Activated naive CD8-positive, alpha-beta T cell (primary cell): ENCODE measurements at regions not wholly inside any gene's neighbourhood (a gene's known extent, or its start where the extent isn't known, plus 50 kb on each side); places are given as distances from the start of the nearest gene placed in this dataset.

Experiments used
- H3K27ac Mint-ChIP-seq: one replicate; pipeline ENCODE4 v1.8.0; 2021; ENCODE audit warnings: mixed read lengths
- H3K27me3 Mint-ChIP-seq: one replicate; pipeline ENCODE4 v1.8.0; 2021; ENCODE audit warnings: mixed read lengths
- H3K36me3 Mint-ChIP-seq: one replicate; pipeline ENCODE4 v1.8.0; 2021; ENCODE audit warnings: mixed read lengths
- H3K4me1 Mint-ChIP-seq: one replicate; pipeline ENCODE4 v1.8.0; 2021; ENCODE audit warnings: low read depth, mixed read lengths
- H3K4me3 Mint-ChIP-seq: one replicate; pipeline ENCODE4 v1.8.0; 2021; ENCODE audit warnings: mild to moderate bottlenecking, mixed read lengths
- H3K9me3 Mint-ChIP-seq: one replicate; pipeline ENCODE4 v1.8.0; 2021; ENCODE audit warnings: low read depth, mixed read lengths

GRCh38 chr20:56986476-56986875 is 280.0 kb downstream of the BMP7 start:
- Mint-ChIP-seq H3K27me3 (peaks cover 2% of the 10 kb centered on the region), H3K4me3 (no peak overlapping the region), H3K9me3 (peaks cover 9% of the 10 kb centered on the region), H3K36me3 (no peaks in the 10 kb centered on the region), H3K27ac (no peak overlapping the region), H3K4me1 (no peaks in the 10 kb centered on the region)

GRCh38 chr20:56986931-56987720 is 279.3 kb downstream of the BMP7 start:
- H3K9me3 Mint-ChIP-seq: peaks cover 9% of the 10 kb centered on the region
- H3K4me1 Mint-ChIP-seq: no peaks in the 10 kb centered on the region
- H3K4me3 Mint-ChIP-seq: no peak overlapping the region
- H3K27me3 Mint-ChIP-seq: peaks cover 2% of the 10 kb centered on the region
- H3K27ac Mint-ChIP-seq: no peak overlapping the region
- no peaks in the 10 kb centered on the region for H3K36me3 Mint-ChIP-seq

- H3K27ac Mint-ChIP-seq: no peak overlapping the region
- no peaks in the 10 kb centered on the region for H3K36me3 Mint-ChIP-seq
- H3K9me3 Mint-ChIP-seq: peaks cover 9% of the 10 kb centered on the region
- H3K27me3 Mint-ChIP-seq: peaks cover 2% of the 10 kb centered on the region
- no peaks in the 10 kb centered on the region for H3K4me1 Mint-ChIP-seq
- H3K4me3 Mint-ChIP-seq: no peak overlapping the region
These were observed 278.5 kb downstream of the BMP7 start for GRCh38 chr20:56987986-56988385.

- peaks cover 2% of the 10 kb centered on the region for H3K27me3 Mint-ChIP-seq
- H3K9me3 Mint-ChIP-seq: peaks cover 9% of the 10 kb centered on the region
- no peaks in the 10 kb centered on the region for H3K36me3 Mint-ChIP-seq
- no peak overlapping the region for H3K4me3 Mint-ChIP-seq
- no peaks in the 10 kb centered on the region for H3K4me1 Mint-ChIP-seq
- no peak overlapping the region for H3K27ac Mint-ChIP-seq
These were observed 278.0 kb downstream of the BMP7 start for GRCh38 chr20:56988446-56988845.

GRCh38 chr20:56989516-56989915 is 276.9 kb downstream of the BMP7 start:
- no peak overlapping the region for H3K4me3 Mint-ChIP-seq
- peaks cover 2% of the 10 kb centered on the region for H3K27me3 Mint-ChIP-seq
- H3K36me3 Mint-ChIP-seq: no peaks in the 10 kb centered on the region
- H3K4me1 Mint-ChIP-seq: no peaks in the 10 kb centered on the region
- peaks cover 6% of the 10 kb centered on the region for H3K9me3 Mint-ChIP-seq
- no peak overlapping the region for H3K27ac Mint-ChIP-seq

GRCh38 chr20:56993020-56993559 is 273.4 kb downstream of the BMP7 start:
- H3K4me1 Mint-ChIP-seq: no peaks in the 10 kb centered on the region
- H3K27me3 Mint-ChIP-seq: peaks cover 3% of the 10 kb centered on the region

GRCh38 chr20:56994006-56994405 is 272.4 kb downstream of the BMP7 start:
- Mint-ChIP-seq H3K36me3 (no peaks in the 10 kb centered on the region), H3K4me1 (no peaks in the 10 kb centered on the region), H3K9me3 (peaks cover 9% of the 10 kb centered on the region), H3K27me3 (peaks cover 3% of the 10 kb centered on the region), H3K4me3 (no peak overlapping the region), H3K27ac (no peak overlapping the region)

More at GRCh38 chr20:56993020-56993559, 273.4 kb downstream of the BMP7 start:
- no peaks in the 10 kb centered on the region for H3K36me3 Mint-ChIP-seq
- H3K27ac Mint-ChIP-seq: no peak overlapping the region
- no peak overlapping the region for H3K4me3 Mint-ChIP-seq
- peaks cover 6% of the 10 kb centered on the region for H3K9me3 Mint-ChIP-seq

GRCh38 chr20:56995149-56995548 is 271.3 kb downstream of the BMP7 start:
- Mint-ChIP-seq H3K36me3 (no peaks in the 10 kb centered on the region), H3K4me3 (no peak overlapping the region), H3K27ac (no peak overlapping the region), H3K27me3 (peaks cover 1% of the 10 kb centered on the region), H3K9me3 (peaks cover 11% of the 10 kb centered on the region), H3K4me1 (no peaks in the 10 kb centered on the region)

GRCh38 chr20:56995635-56996075 is 270.8 kb downstream of the BMP7 start:
- no peak overlapping the region for H3K4me3 Mint-ChIP-seq
- peaks cover 11% of the 10 kb centered on the region for H3K9me3 Mint-ChIP-seq
- H3K36me3 Mint-ChIP-seq: no peaks in the 10 kb centered on the region
- peaks cover 3% of the 10 kb centered on the region for H3K27me3 Mint-ChIP-seq
- no peaks in the 10 kb centered on the region for H3K4me1 Mint-ChIP-seq
- no peak overlapping the region for H3K27ac Mint-ChIP-seq

GRCh38 chr20:56996533-56996932 is 269.9 kb downstream of the BMP7 start:
- H3K27me3 Mint-ChIP-seq: peaks cover 3% of the 10 kb centered on the region
- peaks cover 11% of the 10 kb centered on the region for H3K9me3 Mint-ChIP-seq
- H3K4me1 Mint-ChIP-seq: no peaks in the 10 kb centered on the region
- no peak overlapping the region for H3K27ac Mint-ChIP-seq
- no peaks in the 10 kb centered on the region for H3K36me3 Mint-ChIP-seq
- no peak overlapping the region for H3K4me3 Mint-ChIP-seq

- H3K4me1 Mint-ChIP-seq: no peaks in the 10 kb centered on the region
- peaks cover 11% of the 10 kb centered on the region for H3K9me3 Mint-ChIP-seq
- H3K27me3 Mint-ChIP-seq: peaks cover 3% of the 10 kb centered on the region
- H3K4me3 Mint-ChIP-seq: no peak overlapping the region
- no peak overlapping the region for H3K27ac Mint-ChIP-seq
- H3K36me3 Mint-ChIP-seq: no peaks in the 10 kb centered on the region
These were observed 268.0 kb downstream of the BMP7 start for GRCh38 chr20:56998438-56998837.

GRCh38 chr20:57000441-57000968 is 265.9 kb downstream of the BMP7 start:
- H3K9me3 Mint-ChIP-seq: peaks cover 11% of the 10 kb centered on the region
- H3K27me3 Mint-ChIP-seq: peaks cover 3% of the 10 kb centered on the region
- no peak overlapping the region for H3K27ac Mint-ChIP-seq
- H3K36me3 Mint-ChIP-seq: no peaks in the 10 kb centered on the region
- no peaks in the 10 kb centered on the region for H3K4me1 Mint-ChIP-seq
- no peak overlapping the region for H3K4me3 Mint-ChIP-seq

GRCh38 chr20:57001126-57001767 is 265.2 kb downstream of the BMP7 start:
- Mint-ChIP-seq H3K4me1 (no peaks in the 10 kb centered on the region), H3K27ac (no peak overlapping the region), H3K27me3 (peaks cover 3% of the 10 kb centered on the region), H3K36me3 (no peaks in the 10 kb centered on the region), H3K4me3 (no peak overlapping the region), H3K9me3 (peaks cover 11% of the 10 kb centered on the region)

GRCh38 chr20:57002066-57002570 is 264.3 kb downstream of the BMP7 start:
- no peak overlapping the region for H3K27ac Mint-ChIP-seq
- H3K36me3 Mint-ChIP-seq: no peaks in the 10 kb centered on the region
- H3K9me3 Mint-ChIP-seq: peaks cover 11% of the 10 kb centered on the region
- H3K27me3 Mint-ChIP-seq: peaks cover 3% of the 10 kb centered on the region
- no peak overlapping the region for H3K4me3 Mint-ChIP-seq
- H3K4me1 Mint-ChIP-seq: no peaks in the 10 kb centered on the region

- H3K4me1 Mint-ChIP-seq: no peaks in the 10 kb centered on the region
- H3K9me3 Mint-ChIP-seq: peaks cover 5% of the 10 kb centered on the region
- H3K27me3 Mint-ChIP-seq: peaks cover 3% of the 10 kb centered on the region
- no peak overlapping the region for H3K27ac Mint-ChIP-seq
- no peaks in the 10 kb centered on the region for H3K36me3 Mint-ChIP-seq
- no peak overlapping the region for H3K4me3 Mint-ChIP-seq
These were observed 263.4 kb downstream of the BMP7 start for GRCh38 chr20:57003012-57003411.
